OCI-LY7 (cell line): ENCODE measurements at regions not wholly inside any gene's neighbourhood (a gene's known extent, or its start where the extent isn't known, plus 50 kb on each side); places are given as distances from the start of the nearest gene placed in this dataset.
"Not testable (repeated sequence)": the region's sequence is repeated elsewhere in the genome, so short reads cannot be mapped to it uniquely, and the experiment has no call there.

Source experiments
- EZH2phosphoT487 ChIP-seq: fragments of 200-600 bp; sonication (generic); IDR thresholded peaks from 2 replicates; pipeline ENCODE4 v1.6.1; 2018; ENCODE audit warnings: low read depth, borderline replicate concordance, mild to moderate bottlenecking, mixed run types, antibody characterized with exemption, low read length, moderate library complexity, mixed read lengths
- TF ChIP-seq, protein P1 (sequence below): fragments of 200-600 bp; sonication (generic); conservative IDR thresholded peaks from 2 replicates; pipeline ENCODE4 v1.5.1; 2014; ENCODE audit warnings: mild to moderate bottlenecking, antibody characterized with exemption, low read length, moderate library complexity, mixed read lengths

DNA sequence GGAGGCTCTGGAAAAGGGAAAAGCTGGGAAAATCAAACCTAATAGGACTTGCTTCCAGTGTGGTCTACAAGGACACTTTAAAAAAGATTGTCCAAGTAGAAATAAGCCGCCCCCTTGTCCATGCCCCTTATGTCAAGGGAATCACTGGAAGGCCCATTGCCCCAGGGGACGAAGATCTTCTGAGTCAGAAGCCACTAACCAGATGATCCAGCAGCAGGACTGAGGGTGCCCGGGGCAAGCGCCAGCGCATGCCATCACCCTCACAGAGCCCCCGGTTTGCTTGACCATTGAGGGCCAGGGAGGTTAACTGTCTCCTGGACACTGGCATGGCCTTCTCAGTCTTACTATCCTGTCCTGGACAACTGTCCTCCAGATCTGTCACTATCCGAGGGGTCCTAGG, 164.9 kb upstream of the GCFC2 start:
- TF ChIP-seq, protein P1, sequence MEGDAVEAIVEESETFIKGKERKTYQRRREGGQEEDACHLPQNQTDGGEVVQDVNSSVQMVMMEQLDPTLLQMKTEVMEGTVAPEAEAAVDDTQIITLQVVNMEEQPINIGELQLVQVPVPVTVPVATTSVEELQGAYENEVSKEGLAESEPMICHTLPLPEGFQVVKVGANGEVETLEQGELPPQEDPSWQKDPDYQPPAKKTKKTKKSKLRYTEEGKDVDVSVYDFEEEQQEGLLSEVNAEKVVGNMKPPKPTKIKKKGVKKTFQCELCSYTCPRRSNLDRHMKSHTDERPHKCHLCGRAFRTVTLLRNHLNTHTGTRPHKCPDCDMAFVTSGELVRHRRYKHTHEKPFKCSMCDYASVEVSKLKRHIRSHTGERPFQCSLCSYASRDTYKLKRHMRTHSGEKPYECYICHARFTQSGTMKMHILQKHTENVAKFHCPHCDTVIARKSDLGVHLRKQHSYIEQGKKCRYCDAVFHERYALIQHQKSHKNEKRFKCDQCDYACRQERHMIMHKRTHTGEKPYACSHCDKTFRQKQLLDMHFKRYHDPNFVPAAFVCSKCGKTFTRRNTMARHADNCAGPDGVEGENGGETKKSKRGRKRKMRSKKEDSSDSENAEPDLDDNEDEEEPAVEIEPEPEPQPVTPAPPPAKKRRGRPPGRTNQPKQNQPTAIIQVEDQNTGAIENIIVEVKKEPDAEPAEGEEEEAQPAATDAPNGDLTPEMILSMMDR: not testable (repeated sequence)
- TF ChIP-seq EZH2phosphoT487: not testable (repeated sequence)
